ENCODE measurements at regions not wholly inside any gene's neighbourhood (a gene's known extent, or its start where the extent isn't known, plus 50 kb on each side); places are given as distances from the start of the nearest gene placed in this dataset.

DNA sequence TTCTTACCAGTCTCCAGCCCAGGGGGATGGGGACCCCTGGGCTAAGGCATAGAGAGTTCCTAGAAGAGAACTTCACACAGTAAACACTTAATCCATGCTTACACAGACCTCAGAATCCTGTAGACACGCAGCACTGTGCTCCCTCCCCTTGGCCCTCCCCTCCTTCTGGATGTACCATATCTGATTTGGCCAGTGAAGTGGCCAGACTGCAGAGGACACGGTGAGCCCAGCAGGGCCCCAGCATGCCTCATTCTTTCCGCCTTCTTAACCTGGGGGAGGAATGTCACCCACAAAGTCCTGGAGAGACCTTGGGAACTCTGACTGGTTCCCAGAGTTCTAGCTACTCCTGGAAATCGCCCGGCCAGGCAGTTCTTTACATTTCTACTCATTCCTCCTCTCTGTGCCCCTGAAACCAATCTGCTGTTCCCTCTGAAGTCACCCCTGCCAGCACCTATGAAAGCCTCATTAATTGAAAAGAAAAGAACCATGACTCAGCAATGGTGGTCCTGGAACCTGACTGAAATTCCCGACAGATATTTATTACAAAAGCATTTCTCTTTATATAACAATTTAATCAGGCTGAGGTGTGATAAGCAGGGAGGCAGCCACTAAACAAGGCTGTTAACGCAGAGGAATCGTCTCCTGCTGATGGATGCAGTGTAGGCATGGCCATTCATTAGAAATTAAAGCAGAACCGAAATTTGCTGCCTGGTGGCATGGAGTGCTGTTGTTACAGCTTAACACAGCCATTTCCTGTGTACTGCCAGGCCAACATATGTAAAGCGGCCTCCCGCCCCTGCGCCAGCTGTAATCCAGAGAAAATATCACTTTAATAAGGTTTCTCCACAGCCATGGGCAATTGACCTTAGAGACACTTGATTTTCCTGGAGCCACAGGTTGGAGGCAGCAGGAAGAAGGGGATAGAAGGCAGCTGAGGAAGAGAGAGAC is 74.6 kb upstream of the KCND3 start:
- no peak overlapping the region for H3K4me3 ChIP-seq
- peaks cover 0 to 8% of the 10 kb centered on the region in 2 donors for H3K4me1 ChIP-seq (replicated peaks in 1 of 2)
- no peak overlapping the region for H3K27ac ChIP-seq
- ATAC-seq (replicated peaks in 6 of 8), result peak in 4 of 8 experiments; percentile 10 to 73 (median 63)
- WGBS, 10 experiments, result 26 to 80% (median 65%) methylated on average over 2 to 12 of the region's 12 CpGs; no CpG with 5 or more reads in 1 of the 10 experiments
- in situ Hi-C loops (cut with MboI; ENCODE audit: low pct_unique_long_range_greater_than_20kb in 2 of 9, low sequenced_read_pairs in 9 of 9, unreplicated experiment in 9 of 9), result no loop called here

DNA sequence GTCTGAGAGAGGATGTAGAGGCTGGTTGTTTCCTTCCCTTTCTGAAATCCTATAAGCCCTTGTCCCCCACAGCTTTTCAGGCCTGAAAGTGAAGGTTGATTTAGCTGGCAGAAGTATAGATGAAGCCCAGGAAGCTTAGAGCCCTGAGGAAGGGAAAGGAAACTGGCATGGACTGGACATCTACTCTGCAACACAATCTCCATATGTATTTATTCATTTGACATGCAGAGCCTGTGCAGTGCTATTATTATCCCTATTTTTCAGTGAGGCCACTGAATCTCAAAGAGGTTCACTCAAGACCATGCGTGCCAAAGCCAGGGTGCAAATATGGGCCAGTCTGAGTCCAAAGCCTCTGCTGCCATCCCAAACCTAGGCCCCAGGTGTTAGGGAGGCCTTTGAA is 78.5 kb upstream of the KCND3 start:
- H3K4me1 ChIP-seq (replicated peaks in 1 of 2), result peaks cover 0 to 8% of the 10 kb centered on the region in 2 donors
- WGBS, 10 experiments, result 0 to 100% (median 83%) methylated on average over 1 of the region's 1 CpG; no CpG with 5 or more reads in 5 of the 10 experiments
- in situ Hi-C loops (cut with MboI; ENCODE audit: low pct_unique_long_range_greater_than_20kb in 2 of 9, low sequenced_read_pairs in 9 of 9, unreplicated experiment in 9 of 9), result no loop called here
- H3K27ac ChIP-seq, result no peak overlapping the region
- no peak overlapping the region for H3K4me3 ChIP-seq
- peak in 3 of 8 experiments; percentile 84 to 99 (median 96) for ATAC-seq (replicated peaks in 6 of 8)

DNA sequence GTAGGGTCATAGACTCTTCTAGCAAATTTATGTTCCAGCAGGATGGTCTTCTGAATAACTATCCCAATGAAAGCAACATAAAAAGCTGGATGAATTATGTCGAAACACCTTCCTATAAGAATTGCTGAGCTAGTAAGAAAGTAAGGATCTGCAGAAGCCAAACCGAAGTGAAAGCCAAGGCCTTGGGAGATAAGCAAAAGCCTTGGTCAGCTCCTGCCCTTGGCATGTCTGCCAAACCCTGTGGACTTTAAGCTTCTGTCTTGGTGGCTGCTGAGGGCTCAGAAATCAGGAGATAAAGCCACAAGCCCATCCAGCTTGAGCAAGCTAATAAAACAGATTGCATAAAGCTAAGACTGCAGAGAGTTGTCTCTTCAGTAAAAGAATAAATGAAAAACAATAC is 81.2 kb upstream of the KCND3 start:
- Histone ChIP-seq H3K4me1 (replicated peaks in 1 of 2) (no peaks in the 10 kb centered on the region), H3K27ac (no peak overlapping the region), H3K4me3 (no peak overlapping the region)
- no peak for ATAC-seq (replicated peaks in 6 of 8)
- in situ Hi-C loops (cut with MboI; ENCODE audit: low pct_unique_long_range_greater_than_20kb in 2 of 9, low sequenced_read_pairs in 9 of 9, unreplicated experiment in 9 of 9), result no loop called here
- 0 to 100% (median 67%) methylated on average over 1 to 2 of the region's 2 CpGs; no CpG with 5 or more reads in 3 of the 10 experiments for WGBS, 10 experiments

DNA sequence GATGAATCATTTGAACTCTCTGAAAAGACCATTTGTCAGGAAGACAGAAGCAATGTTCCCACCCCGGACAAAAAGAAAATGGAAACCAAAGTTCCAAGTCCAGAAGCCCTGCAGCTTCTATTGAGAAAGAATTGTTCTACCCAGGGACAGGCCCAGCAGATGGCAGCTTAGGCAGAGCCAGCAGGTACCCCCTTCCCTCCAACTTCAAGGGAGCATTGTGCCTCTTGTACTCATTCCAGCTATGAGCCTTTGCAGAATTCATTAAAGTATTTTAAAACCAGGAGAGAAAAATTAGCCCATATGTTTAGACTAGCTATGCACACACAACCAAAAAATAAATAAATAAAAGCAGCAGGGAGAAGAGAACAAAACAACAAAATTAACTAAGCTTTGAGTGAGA is 85.2 kb upstream of the KCND3 start:
- ATAC-seq (replicated peaks in 6 of 8), result no peak
- in situ Hi-C loops (cut with MboI; ENCODE audit: low pct_unique_long_range_greater_than_20kb in 2 of 9, low sequenced_read_pairs in 9 of 9, unreplicated experiment in 9 of 9), result no loop called here
- WGBS, 10 experiments, result 17 to 89% (median 50%) methylated on average over 1 of the region's 1 CpG; no CpG with 5 or more reads in 3 of the 10 experiments

DNA sequence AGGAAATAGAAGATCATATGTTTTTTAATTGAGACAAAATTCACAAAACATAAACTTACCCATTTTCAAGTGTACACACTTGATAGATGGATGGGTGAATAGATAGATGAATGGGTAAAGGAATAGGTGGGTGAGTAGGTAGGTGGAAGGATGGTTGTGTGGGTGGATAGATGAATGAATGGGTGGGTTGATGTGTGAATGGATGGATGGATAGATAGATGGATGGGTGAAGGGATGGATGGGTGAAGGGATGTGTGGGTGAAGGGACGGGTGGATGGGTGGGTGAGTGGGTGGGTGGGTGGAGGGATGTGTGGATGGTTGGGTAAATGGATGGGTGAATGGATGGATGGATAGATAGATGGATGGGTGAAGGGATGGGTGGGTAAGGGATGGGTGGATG is 86.1 kb upstream of the KCND3 start:
- no CpG with 5 or more reads among the region's 1 CpG for WGBS, 10 experiments
- no peak overlapping the region for H3K27ac ChIP-seq
- H3K4me1 ChIP-seq (replicated peaks in 1 of 2), result no peaks in the 10 kb centered on the region
- in situ Hi-C loops (cut with MboI; ENCODE audit: low pct_unique_long_range_greater_than_20kb in 2 of 9, low sequenced_read_pairs in 9 of 9, unreplicated experiment in 9 of 9), result no loop called here
- no peak for ATAC-seq (replicated peaks in 6 of 8)
- H3K4me3 ChIP-seq, result no peak overlapping the region

More for the DNA sequence above, 85.2 kb upstream of the KCND3 start:
- Histone ChIP-seq H3K27ac (no peak overlapping the region), H3K4me3 (no peak overlapping the region), H3K4me1 (replicated peaks in 1 of 2) (no peaks in the 10 kb centered on the region)

DNA sequence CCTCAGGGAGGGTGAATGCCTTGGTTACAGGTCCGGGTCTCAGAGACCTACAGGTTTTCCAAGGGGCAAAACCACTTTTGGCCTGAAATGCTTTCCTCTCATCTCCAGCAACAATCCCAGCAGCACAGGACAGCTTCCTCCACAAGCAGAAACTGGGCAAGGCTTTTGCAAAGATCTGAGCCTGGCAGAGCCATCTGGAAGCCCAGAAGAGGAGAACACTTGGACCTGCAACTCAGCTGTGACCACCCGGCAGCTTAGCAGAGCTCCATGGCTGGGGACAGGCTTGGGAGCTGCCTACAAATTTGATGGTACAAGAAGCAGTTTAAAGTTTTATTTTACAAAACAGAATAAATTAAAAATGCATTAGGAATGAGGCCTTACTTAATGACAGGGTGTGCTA is 90.0 kb upstream of the KCND3 start:
- no peak overlapping the region for H3K4me3 ChIP-seq
- in situ Hi-C loops (cut with MboI; ENCODE audit: low pct_unique_long_range_greater_than_20kb in 2 of 9, low sequenced_read_pairs in 9 of 9, unreplicated experiment in 9 of 9), result no loop called here
- H3K4me1 ChIP-seq (replicated peaks in 1 of 2), result no peaks in the 10 kb centered on the region
- 0 to 80% (median 54%) methylated on average over 1 to 2 of the region's 2 CpGs; no CpG with 5 or more reads in 4 of the 10 experiments for WGBS, 10 experiments
- no peak for ATAC-seq (replicated peaks in 6 of 8)
- H3K27ac ChIP-seq, result no peak overlapping the region

DNA sequence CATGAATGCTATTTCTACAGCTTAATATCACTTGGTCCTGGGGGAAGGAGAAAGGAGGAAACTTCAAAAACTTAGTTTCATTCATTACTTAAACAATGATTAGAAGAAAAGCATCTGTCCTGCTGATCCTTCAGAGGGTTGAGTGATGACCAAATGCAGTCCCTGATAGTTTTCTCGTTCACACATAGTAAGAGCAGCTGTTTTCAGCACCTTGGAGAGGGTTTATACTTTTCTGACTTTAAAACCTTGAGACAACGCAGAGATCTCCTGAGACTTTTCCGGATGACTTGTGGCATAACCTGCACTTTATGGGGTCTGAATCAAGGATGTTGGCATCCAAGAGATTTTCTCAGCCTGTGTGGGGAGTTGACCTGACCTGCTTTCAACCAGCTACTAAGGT is 94.0 kb upstream of the KCND3 start:
- no peaks in the 10 kb centered on the region for H3K4me1 ChIP-seq (replicated peaks in 1 of 2)
- H3K27ac ChIP-seq, result no peak overlapping the region
- peak in 3 of 8 experiments; percentile 39 to 54 (median 51) for ATAC-seq (replicated peaks in 6 of 8)
- in situ Hi-C loops (cut with MboI; ENCODE audit: low pct_unique_long_range_greater_than_20kb in 2 of 9, low sequenced_read_pairs in 9 of 9, unreplicated experiment in 9 of 9), result no loop called here
- H3K4me3 ChIP-seq, result no peak overlapping the region
- 0 to 60% (median 17%) methylated on average over 1 to 3 of the region's 3 CpGs; no CpG with 5 or more reads in 1 of the 10 experiments for WGBS, 10 experiments

DNA sequence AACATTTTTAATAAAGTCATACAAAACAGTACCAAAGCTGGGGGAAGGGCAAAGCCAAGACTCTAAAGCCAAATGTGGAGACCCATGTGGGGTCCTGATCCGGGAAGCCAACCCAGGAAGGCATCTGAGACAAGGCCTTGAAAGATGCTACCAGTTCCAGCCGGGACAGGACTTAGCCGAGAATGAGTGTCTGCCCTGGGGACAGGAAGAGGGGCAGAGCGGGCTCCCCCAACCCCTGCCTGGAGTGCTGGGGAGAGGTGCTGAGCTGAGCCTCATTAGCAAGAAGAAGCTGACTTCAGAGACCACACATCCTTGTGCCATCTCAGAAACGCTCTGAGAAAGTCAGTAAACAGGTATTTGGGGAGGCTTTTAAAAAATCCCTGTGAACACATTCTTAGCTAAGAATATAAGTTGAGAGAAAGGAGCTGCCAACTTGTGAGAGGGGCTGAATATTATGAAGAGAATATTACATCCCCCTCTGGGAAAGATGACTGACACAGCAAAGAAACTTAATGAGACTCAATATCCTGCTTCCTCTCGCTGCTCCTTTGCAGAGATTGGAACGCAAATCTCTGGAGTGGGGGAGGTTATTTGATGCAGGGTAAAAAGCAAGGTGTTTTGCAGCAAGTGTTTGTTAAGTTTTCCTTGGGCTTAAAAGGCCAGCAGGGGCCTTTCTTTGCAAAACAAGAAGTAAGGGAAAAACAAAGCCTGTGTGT is 103.3 kb upstream of the KCND3 start:
- in situ Hi-C loops (cut with MboI; ENCODE audit: low pct_unique_long_range_greater_than_20kb in 2 of 9, low sequenced_read_pairs in 9 of 9, unreplicated experiment in 9 of 9), result no loop called here
- no peak overlapping the region for H3K4me3 ChIP-seq
- 0 to 46% (median 16%) methylated on average over 2 to 7 of the region's 7 CpGs; no CpG with 5 or more reads in 1 of the 10 experiments for WGBS, 10 experiments
- ATAC-seq (replicated peaks in 6 of 8), result no peak
- H3K27ac ChIP-seq, result no peak overlapping the region
- H3K4me1 ChIP-seq (replicated peaks in 1 of 2), result no peaks in the 10 kb centered on the region

DNA sequence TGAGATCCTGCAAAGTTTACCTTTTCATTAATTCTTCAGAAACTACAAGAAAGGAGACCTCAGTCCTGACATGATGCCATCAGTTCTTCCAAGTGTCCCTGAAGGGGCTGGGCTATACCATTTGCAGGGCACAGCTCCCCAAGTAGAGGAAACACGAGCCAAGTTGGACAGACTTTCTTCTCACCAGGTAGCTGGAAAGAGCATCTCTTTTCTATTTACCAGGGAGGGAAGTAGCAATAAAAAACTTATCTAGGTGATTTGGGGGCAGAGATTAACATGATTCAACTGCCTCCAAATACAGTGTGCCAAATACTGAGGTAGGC is 103.9 kb upstream of the KCND3 start:
- ATAC-seq (replicated peaks in 6 of 8), result no peak
- 0 to 56% (median 11%) methylated on average over 1 of the region's 1 CpG; no CpG with 5 or more reads in 3 of the 10 experiments for WGBS, 10 experiments
- H3K4me3 ChIP-seq, result no peak overlapping the region
- in situ Hi-C loops (cut with MboI; ENCODE audit: low pct_unique_long_range_greater_than_20kb in 2 of 9, low sequenced_read_pairs in 9 of 9, unreplicated experiment in 9 of 9), result no loop called here
- no peaks in the 10 kb centered on the region for H3K4me1 ChIP-seq (replicated peaks in 1 of 2)
- H3K27ac ChIP-seq, result no peak overlapping the region

DNA sequence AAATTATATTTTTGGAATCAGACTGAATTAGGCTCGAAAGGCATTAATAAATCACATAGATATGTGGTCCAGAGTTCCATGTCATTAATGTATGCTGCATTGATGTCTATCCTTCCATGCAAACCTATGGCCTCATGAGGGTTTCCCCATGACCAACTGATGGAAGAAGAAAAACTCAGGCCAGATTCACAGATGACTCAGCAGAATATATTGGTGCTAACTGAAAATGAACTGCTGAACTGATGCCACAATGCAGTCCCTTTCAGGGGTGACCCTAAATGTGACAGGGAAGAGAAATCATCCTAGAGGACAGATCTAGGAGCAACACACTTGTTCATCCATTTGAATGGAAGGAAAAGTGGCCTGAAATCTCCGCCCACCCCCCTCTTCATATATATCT is 110.5 kb upstream of the KCND3 start:
- in situ Hi-C loops (cut with MboI; ENCODE audit: low pct_unique_long_range_greater_than_20kb in 2 of 9, low sequenced_read_pairs in 9 of 9, unreplicated experiment in 9 of 9), result no loop called here
- Histone ChIP-seq H3K4me3 (no peak overlapping the region), H3K27ac (no peak overlapping the region), H3K4me1 (replicated peaks in 1 of 2) (no peaks in the 10 kb centered on the region)
- no peak for ATAC-seq (replicated peaks in 6 of 8)
- WGBS, 10 experiments, result 13 to 75% (median 50%) methylated on average over 1 to 2 of the region's 2 CpGs; no CpG with 5 or more reads in 1 of the 10 experiments

DNA sequence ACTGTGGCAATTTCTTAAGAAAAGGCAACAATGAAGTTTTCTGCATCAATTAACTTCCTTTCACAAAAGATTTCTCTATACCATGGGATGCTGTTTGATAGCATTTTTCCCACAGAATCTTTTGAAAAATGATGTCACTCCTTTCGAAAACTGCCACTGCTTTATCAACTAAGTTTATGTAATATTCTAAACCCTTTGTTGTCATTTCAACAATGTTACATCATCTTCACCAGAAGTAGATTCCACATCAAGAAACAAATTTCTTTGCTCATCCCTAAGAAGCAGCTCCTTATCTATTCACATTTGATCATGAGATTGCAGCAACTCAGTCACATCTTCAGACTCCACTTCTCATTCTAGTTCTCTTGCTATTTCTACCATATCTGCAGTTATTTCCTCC is 116.1 kb upstream of the KCND3 start:
- H3K4me1 ChIP-seq (replicated peaks in 1 of 2), result no peaks in the 10 kb centered on the region
- H3K4me3 ChIP-seq, result no peak overlapping the region
- 0 to 100% (median 83%) methylated on average over 1 of the region's 1 CpG; no CpG with 5 or more reads in 1 of the 10 experiments for WGBS, 10 experiments
- no peak for ATAC-seq (replicated peaks in 6 of 8)
- in situ Hi-C loops (cut with MboI; ENCODE audit: low pct_unique_long_range_greater_than_20kb in 2 of 9, low sequenced_read_pairs in 9 of 9, unreplicated experiment in 9 of 9), result no loop called here
- H3K27ac ChIP-seq, result no peak overlapping the region

DNA sequence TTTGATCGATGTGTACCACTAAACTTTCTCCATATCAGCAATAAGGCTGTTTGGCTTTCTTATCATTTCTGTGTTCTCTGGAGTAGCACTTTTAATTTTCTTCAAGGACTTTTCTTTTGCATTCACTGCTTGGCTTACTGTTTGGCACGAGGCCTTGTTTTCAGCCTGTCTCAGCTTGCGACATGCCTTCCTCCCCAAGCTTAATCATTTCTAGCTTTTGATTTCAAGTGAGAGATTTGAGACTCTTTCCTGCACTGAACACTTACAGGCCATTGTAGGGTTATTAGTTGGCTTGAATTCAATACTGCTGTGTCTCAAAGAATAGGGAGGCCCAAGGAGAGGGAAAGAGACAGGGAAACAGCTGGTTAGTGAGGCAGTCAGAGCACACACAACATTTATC is 120.6 kb upstream of the KCND3 start:
- in situ Hi-C loops (cut with MboI; ENCODE audit: low pct_unique_long_range_greater_than_20kb in 2 of 9, low sequenced_read_pairs in 9 of 9, unreplicated experiment in 9 of 9), result no loop called here
- Histone ChIP-seq H3K27ac (no peak overlapping the region), H3K4me3 (no peak overlapping the region), H3K4me1 (replicated peaks in 1 of 2) (no peaks in the 10 kb centered on the region)
- ATAC-seq (replicated peaks in 6 of 8), result peak in 2 of 8 experiments; percentile 18 to 34
- 8 to 100% (median 70%) methylated on average over 1 to 3 of the region's 3 CpGs; no CpG with 5 or more reads in 1 of the 10 experiments for WGBS, 10 experiments

DNA sequence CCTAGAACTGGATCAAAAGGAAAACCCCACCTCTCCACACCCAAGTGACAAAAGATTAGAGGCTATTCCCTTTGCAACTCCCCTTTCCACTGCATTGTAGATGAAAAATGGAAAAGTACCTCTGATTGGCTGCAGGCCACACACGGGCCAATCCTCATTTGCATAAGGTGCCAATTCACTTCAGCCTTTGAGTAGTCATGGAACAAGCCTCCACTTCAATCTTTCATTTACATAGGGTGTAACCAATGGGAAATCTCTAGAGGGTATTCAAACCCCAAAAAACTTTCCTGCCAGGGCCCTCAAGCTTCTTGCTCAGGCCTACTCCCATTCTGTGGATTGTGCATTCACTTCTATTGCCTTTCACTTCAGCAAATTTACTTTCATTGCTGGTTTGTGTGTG is 122.3 kb upstream of the KCND3 start:
- H3K4me1 ChIP-seq (replicated peaks in 1 of 2), result no peaks in the 10 kb centered on the region
- in situ Hi-C loops (cut with MboI; ENCODE audit: low pct_unique_long_range_greater_than_20kb in 2 of 9, low sequenced_read_pairs in 9 of 9, unreplicated experiment in 9 of 9), result no loop called here
- no peak overlapping the region for H3K27ac ChIP-seq
- 0 to 78% (median 39%) methylated on average over 1 of the region's 1 CpG; no CpG with 5 or more reads in 4 of the 10 experiments for WGBS, 10 experiments
- H3K4me3 ChIP-seq, result no peak overlapping the region
- ATAC-seq (replicated peaks in 6 of 8), result peak in 2 of 8 experiments; percentile 59 to 89
